ENCODE measurements at regions not wholly inside any gene's neighbourhood (a gene's known extent, or its start where the extent isn't known, plus 50 kb on each side); places are given as distances from the start of the nearest gene placed in this dataset.

GRCh38 chr14:55979781-55980180 lies 138.4 kb upstream of the PELI2 start (continued):
- no peak for TF ChIP-seq TSHZ2 (CRISPR knock-in tag; IDR thresholded peaks at IDR 0.05)

GRCh38 chr14:55980970-55981369 lies 137.2 kb upstream of the PELI2 start:
- TF ChIP-seq OSR1 (CRISPR knock-in tag; IDR thresholded peaks at IDR 0.05) (no peak), BACH2 (CRISPR knock-in tag; IDR thresholded peaks at IDR 0.05; ENCODE audit: borderline replicate concordance) (no peak), ZFP30 (CRISPR knock-in tag; IDR thresholded peaks at IDR 0.05) (no peak)
- ATAC-seq: no peak

- TF ChIP-seq CSDC2 (CRISPR knock-in tag; IDR thresholded peaks at IDR 0.05): no peak
- no peak for TF ChIP-seq BACH2 (CRISPR knock-in tag; IDR thresholded peaks at IDR 0.05; ENCODE audit: borderline replicate concordance)
- TF ChIP-seq ZNF70 (CRISPR knock-in tag; IDR thresholded peaks at IDR 0.05): no peak
- TF ChIP-seq TCF4 (CRISPR knock-in tag; IDR thresholded peaks at IDR 0.05; ENCODE audit: borderline replicate concordance): no peak
- TF ChIP-seq PATZ1 (CRISPR knock-in tag; IDR thresholded peaks at IDR 0.05; ENCODE audit: borderline replicate concordance): no peak
- TF ChIP-seq ZFP3 (CRISPR knock-in tag; IDR thresholded peaks at IDR 0.05): no peak
- no peak for TF ChIP-seq CSRNP3 (CRISPR knock-in tag; IDR thresholded peaks at IDR 0.05)
- no peak for TF ChIP-seq ZNF565 (CRISPR knock-in tag; conservative IDR thresholded peaks at IDR 0.05; ENCODE audit: low read depth)
- no peak for TF ChIP-seq POU6F1 (CRISPR knock-in tag; IDR thresholded peaks at IDR 0.05; ENCODE audit: borderline replicate concordance, low read depth)
- no peak for TF ChIP-seq GLIS3 (CRISPR knock-in tag; IDR thresholded peaks at IDR 0.05)
- no peak for TF ChIP-seq RARB (CRISPR knock-in tag; IDR thresholded peaks at IDR 0.05)
- TF ChIP-seq ZFP30 (CRISPR knock-in tag; IDR thresholded peaks at IDR 0.05): no peak
- no peak for TF ChIP-seq OSR1 (CRISPR knock-in tag; IDR thresholded peaks at IDR 0.05)
- no peak for TF ChIP-seq TSHZ2 (CRISPR knock-in tag; IDR thresholded peaks at IDR 0.05)
- no peak for TF ChIP-seq ZNF8 (CRISPR knock-in tag; IDR thresholded peaks at IDR 0.05)
- no peak for TF ChIP-seq ARNTL (CRISPR knock-in tag; IDR thresholded peaks at IDR 0.05; ENCODE audit: borderline replicate concordance, low read depth)
- no peak for ATAC-seq
Measured at GRCh38 chr14:55986069-55986468, 132.1 kb upstream of the PELI2 start.

GRCh38 chr14:56000846-56001245 lies 117.4 kb upstream of the PELI2 start:
- no peak for ATAC-seq
- no peak for TF ChIP-seq TCF4 (CRISPR knock-in tag; IDR thresholded peaks at IDR 0.05; ENCODE audit: borderline replicate concordance)
- no peak for TF ChIP-seq BACH2 (CRISPR knock-in tag; IDR thresholded peaks at IDR 0.05; ENCODE audit: borderline replicate concordance)
- no peak for TF ChIP-seq TOX (CRISPR knock-in tag; IDR thresholded peaks at IDR 0.05; ENCODE audit: borderline replicate concordance)
- TF ChIP-seq ARNTL (CRISPR knock-in tag; IDR thresholded peaks at IDR 0.05; ENCODE audit: borderline replicate concordance, low read depth): no peak
- no peak for TF ChIP-seq ESRRG (CRISPR knock-in tag; IDR thresholded peaks at IDR 0.05)
- TF ChIP-seq TSHZ2 (CRISPR knock-in tag; IDR thresholded peaks at IDR 0.05): no peak
- no peak for TF ChIP-seq GLIS3 (CRISPR knock-in tag; IDR thresholded peaks at IDR 0.05)
- TF ChIP-seq PPARA (CRISPR knock-in tag; IDR thresholded peaks at IDR 0.05; ENCODE audit: borderline replicate concordance): no peak
- TF ChIP-seq POU6F1 (CRISPR knock-in tag; IDR thresholded peaks at IDR 0.05; ENCODE audit: borderline replicate concordance, low read depth): no peak

Data from SK-N-SH treated with all-trans-retinoic acid at 6 μM for 48 hours (cell line).